OCI-LY7 (cell line): ENCODE measurements at regions not wholly inside any gene's neighbourhood (a gene's known extent, or its start where the extent isn't known, plus 50 kb on each side); places are given as distances from the start of the nearest gene placed in this dataset.

ENCODE experiments used
- BruUV-seq: library from RNA; stranded (reverse); fragments of 400-500 nt; replicated peaks from 2 replicates; lab custom pipeline; 2021; lab: Mats Ljungman, UMichigan
- CTCF ChIA-PET: fragments of 300-600 bp; sonication (Branson Sonifier 250); formaldehyde crosslinking; loops from one replicate; lab custom pipeline; 2022; ENCODE audit warnings: antibody characterized with exemption; ENCODE audit not compliant: unreplicated experiment; lab: Charles Lee
- POLR2A ChIA-PET: fragments of 300-600 bp; sonication (Branson Sonifier 250); formaldehyde crosslinking; loops from one replicate; lab custom pipeline; 2022; ENCODE audit warnings: antibody characterized with exemption; lab: Charles Lee
- DNase-seq: peaks from one replicate; pipeline ENCODE4 v3.0.0-alpha.2; 2015; ENCODE audit warnings: low spot score
- H2AFZ ChIP-seq: fragments of 200-600 bp; sonication (generic), shearing (Covaris generic); 2 replicates; pipeline ENCODE4 v1.6.1; 2014; ENCODE audit warnings: mild to moderate bottlenecking, antibody characterized with exemption, low read length, moderate library complexity
- H3K27ac ChIP-seq: fragments of 200-600 bp; sonication (generic); 2 replicates; pipeline ENCODE4 v1.5.1; 2014; ENCODE audit warnings: mixed run types, low read depth, mild to moderate bottlenecking, moderate library complexity, low read length, inconsistent platforms; ENCODE audit not compliant: poor library complexity, severe bottlenecking
- H3K36me3 ChIP-seq: fragments of 200-600 bp; sonication (generic); 2 replicates; pipeline ENCODE4 v1.6.1; 2014; ENCODE audit warnings: mild to moderate bottlenecking, antibody characterized with exemption, low read length, moderate library complexity, mixed read lengths; ENCODE audit not compliant: insufficient read depth
- H3K4me1 ChIP-seq: fragments of 200-600 bp; sonication (generic); 2 replicates; pipeline ENCODE4 v1.5.1; 2014; ENCODE audit warnings: mild to moderate bottlenecking, low read length; ENCODE audit not compliant: insufficient read depth, poor library complexity, severe bottlenecking
- H3K4me2 ChIP-seq: fragments of 200-600 bp; sonication (generic); 2 replicates; pipeline ENCODE4 v1.6.1; 2014; ENCODE audit warnings: mild to moderate bottlenecking, low read length
- H3K4me3 ChIP-seq: fragments of 200-600 bp; sonication (generic); 2 replicates; pipeline ENCODE4 v1.5.1; 2014; ENCODE audit warnings: mild to moderate bottlenecking, low read depth, low read length; ENCODE audit not compliant: poor library complexity, severe bottlenecking
- H3K79me2 ChIP-seq: fragments of 200-600 bp; sonication (generic); 2 replicates; pipeline ENCODE4 v1.6.1; 2016; ENCODE audit warnings: low read depth, mild to moderate bottlenecking, low read length, moderate library complexity, mixed read lengths; ENCODE audit not compliant: insufficient read depth
- H3K9me2 ChIP-seq: fragments of 200-600 bp; sonication (generic); 2 replicates; pipeline ENCODE4 v1.6.1; 2016; ENCODE audit warnings: mild to moderate bottlenecking, low read length, mixed read lengths; ENCODE audit not compliant: insufficient read depth
- H3K9me3 ChIP-seq: fragments of 200-600 bp; sonication (generic); 2 replicates; pipeline ENCODE4 v1.6.1; 2014; ENCODE audit warnings: mild to moderate bottlenecking, mixed run types, low read length, mixed read lengths
- H4K20me1 ChIP-seq: fragments of 200-600 bp; sonication (generic); 2 replicates; pipeline ENCODE4 v1.6.1; 2014; ENCODE audit warnings: mild to moderate bottlenecking, antibody characterized with exemption, low read length, moderate library complexity, mixed read lengths; ENCODE audit not compliant: insufficient read depth
- EZH2phosphoT487 ChIP-seq: fragments of 200-600 bp; sonication (generic); IDR thresholded peaks from 2 replicates; pipeline ENCODE4 v1.6.1; 2018; ENCODE audit warnings: low read depth, borderline replicate concordance, mild to moderate bottlenecking, mixed run types, antibody characterized with exemption, low read length, moderate library complexity, mixed read lengths
- intact Hi-C: fragments of 100-400 bp; cut with micrococcal nuclease; formaldehyde crosslinking; loops from one replicate; pipeline ENCODE4 v1.10.0; 2022; ENCODE audit not compliant: unreplicated experiment
- TF ChIP-seq, protein P1 (sequence below): fragments of 200-600 bp; sonication (generic); conservative IDR thresholded peaks from 2 replicates; pipeline ENCODE4 v1.5.1; 2014; ENCODE audit warnings: mild to moderate bottlenecking, antibody characterized with exemption, low read length, moderate library complexity, mixed read lengths

DNA sequence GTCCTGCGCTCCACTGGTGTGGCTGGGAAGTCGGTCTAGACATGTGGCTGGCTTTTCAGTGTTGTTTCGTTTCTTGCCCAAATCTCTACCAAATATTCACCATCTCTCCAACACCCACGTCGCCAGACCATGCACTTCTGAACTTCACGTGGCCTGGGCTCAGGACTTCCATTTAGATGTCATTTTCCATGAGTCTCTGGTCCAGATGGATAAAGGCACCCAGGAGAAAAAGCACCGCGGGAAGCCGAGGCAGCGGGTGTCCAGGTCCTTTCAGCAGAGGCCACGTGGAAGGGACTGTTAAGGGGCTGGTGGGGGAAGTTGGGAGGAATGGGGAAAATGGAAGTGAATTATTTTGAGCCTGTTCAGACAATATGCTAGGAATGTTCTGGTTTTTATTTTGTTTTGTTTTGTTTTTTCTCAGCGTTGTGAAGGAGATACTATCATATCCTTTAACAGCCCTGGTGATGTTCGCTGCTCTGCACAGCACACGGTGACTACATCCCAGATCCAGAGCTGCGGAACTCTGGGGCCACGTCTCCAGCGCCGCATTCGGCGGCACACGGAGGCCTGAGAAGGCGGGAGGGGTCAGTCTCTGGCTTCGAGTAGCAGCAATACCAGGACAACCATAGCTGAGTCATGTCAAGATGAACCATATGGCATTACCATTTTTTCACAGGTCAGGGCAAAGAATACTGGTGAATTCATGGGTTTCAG, 230.3 kb downstream of the THBS2 start:
- Histone ChIP-seq H3K4me3 (no peak overlapping the region), H3K79me2 (no peaks in the 10 kb centered on the region), H2AFZ (no peak overlapping the region), H3K27ac (no peak overlapping the region), H3K9me2 (no peaks in the 10 kb centered on the region), H4K20me1 (no peaks in the 10 kb centered on the region), H3K4me1 (no peaks in the 10 kb centered on the region), H3K36me3 (no peaks in the 10 kb centered on the region), H3K4me2 (no peak overlapping the region), H3K9me3 (peaks cover 7% of the 10 kb centered on the region)
- intact Hi-C loops, result no loop called here
- ChIA-PET POLR2A (no interaction called here), CTCF (no interaction called here)
- DNase-seq, result no peak
- BruUV-seq, result no TSS peak
- TF ChIP-seq, protein P1, sequence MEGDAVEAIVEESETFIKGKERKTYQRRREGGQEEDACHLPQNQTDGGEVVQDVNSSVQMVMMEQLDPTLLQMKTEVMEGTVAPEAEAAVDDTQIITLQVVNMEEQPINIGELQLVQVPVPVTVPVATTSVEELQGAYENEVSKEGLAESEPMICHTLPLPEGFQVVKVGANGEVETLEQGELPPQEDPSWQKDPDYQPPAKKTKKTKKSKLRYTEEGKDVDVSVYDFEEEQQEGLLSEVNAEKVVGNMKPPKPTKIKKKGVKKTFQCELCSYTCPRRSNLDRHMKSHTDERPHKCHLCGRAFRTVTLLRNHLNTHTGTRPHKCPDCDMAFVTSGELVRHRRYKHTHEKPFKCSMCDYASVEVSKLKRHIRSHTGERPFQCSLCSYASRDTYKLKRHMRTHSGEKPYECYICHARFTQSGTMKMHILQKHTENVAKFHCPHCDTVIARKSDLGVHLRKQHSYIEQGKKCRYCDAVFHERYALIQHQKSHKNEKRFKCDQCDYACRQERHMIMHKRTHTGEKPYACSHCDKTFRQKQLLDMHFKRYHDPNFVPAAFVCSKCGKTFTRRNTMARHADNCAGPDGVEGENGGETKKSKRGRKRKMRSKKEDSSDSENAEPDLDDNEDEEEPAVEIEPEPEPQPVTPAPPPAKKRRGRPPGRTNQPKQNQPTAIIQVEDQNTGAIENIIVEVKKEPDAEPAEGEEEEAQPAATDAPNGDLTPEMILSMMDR, result no peak
- no peak for TF ChIP-seq EZH2phosphoT487

DNA sequence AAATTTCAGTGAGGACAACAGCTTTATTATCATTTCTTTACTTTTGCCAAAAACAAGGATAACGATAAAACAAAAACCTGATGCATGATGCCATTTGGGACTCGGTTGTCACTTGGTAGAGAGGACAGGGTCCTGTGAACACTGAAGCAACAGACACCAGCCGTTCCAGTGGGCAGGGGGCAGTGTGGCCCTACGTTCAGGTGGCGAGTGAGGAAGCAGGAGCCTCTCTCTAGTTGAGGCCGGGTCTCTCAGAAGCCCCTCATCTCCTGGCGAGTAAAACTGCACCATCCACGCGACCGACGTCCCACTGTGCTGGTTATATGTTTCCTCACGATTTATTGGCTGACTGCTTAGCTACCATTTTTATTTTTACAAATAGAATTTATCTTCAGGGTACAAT, 231.6 kb downstream of the THBS2 start:
- H3K4me2 ChIP-seq, result no peak overlapping the region
- peaks cover 7% of the 10 kb centered on the region for H3K9me3 ChIP-seq
- POLR2A ChIA-PET, result interaction anchor here (1.0 kb wide), 1 partner anchor 8 kb away, joined by 3 read pairs; no protein-coding TSS in a partner anchor
- intact Hi-C loops, result no loop called here
- no peak for DNase-seq
- H3K4me1 ChIP-seq, result no peaks in the 10 kb centered on the region
- no peak overlapping the region for H3K27ac ChIP-seq
- H3K4me3 ChIP-seq, result no peak overlapping the region
- no peaks in the 10 kb centered on the region for H3K36me3 ChIP-seq
- H4K20me1 ChIP-seq, result no peaks in the 10 kb centered on the region
- H2AFZ ChIP-seq, result no peak overlapping the region
- BruUV-seq, result no TSS peak
- no peaks in the 10 kb centered on the region for H3K79me2 ChIP-seq
- TF ChIP-seq EZH2phosphoT487, result no peak
- TF ChIP-seq, protein P1, result no peak
- CTCF ChIA-PET, result no interaction called here
- H3K9me2 ChIP-seq, result no peaks in the 10 kb centered on the region

DNA sequence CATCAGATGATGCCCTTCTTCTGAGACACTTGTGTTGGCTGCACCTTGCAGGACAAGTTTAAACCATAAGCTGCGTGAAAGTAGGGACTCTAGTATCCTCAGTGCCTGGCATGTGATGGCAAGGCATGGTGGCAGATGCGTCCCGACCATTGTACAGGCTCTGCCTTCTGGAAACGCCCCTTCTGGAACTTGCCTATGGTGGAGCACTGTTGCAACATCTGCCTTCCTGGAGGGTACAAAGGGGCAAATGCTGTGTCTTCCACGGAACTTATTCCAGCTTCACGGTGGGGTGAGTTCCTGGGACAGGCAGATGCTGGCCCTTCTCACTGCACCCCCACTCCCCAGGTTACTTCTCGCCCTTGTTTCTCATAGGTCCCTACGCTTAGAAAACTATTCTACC, 232.8 kb downstream of the THBS2 start:
- no peaks in the 10 kb centered on the region for H4K20me1 ChIP-seq
- no peak for DNase-seq
- no peaks in the 10 kb centered on the region for H3K79me2 ChIP-seq
- no peaks in the 10 kb centered on the region for H3K4me1 ChIP-seq
- H3K27ac ChIP-seq, result no peak overlapping the region
- no peak overlapping the region for H3K4me3 ChIP-seq
- no peaks in the 10 kb centered on the region for H3K9me2 ChIP-seq
- BruUV-seq, result no TSS peak
- no peak overlapping the region for H2AFZ ChIP-seq
- TF ChIP-seq, protein P1, result no peak
- no peak for TF ChIP-seq EZH2phosphoT487
- CTCF ChIA-PET, result no interaction called here
- H3K4me2 ChIP-seq, result no peak overlapping the region
- intact Hi-C loops, result no loop called here
- POLR2A ChIA-PET, result no interaction called here
- H3K9me3 ChIP-seq, result no peaks in the 10 kb centered on the region
- no peaks in the 10 kb centered on the region for H3K36me3 ChIP-seq
